ENCODE measurements at regions not wholly inside any gene's neighbourhood (a gene's known extent, or its start where the extent isn't known, plus 50 kb on each side); places are given as distances from the start of the nearest gene placed in this dataset.

GRCh38 chr10:65394502-65395297 is 1531.1 kb upstream of the LRRTM3 start:
- in situ Hi-C loops (cut with MboI; ENCODE audit: low sequenced_read_pairs, unreplicated experiment), result no loop called here
- no peak for DNase-seq (ENCODE audit: low spot score)
- TF ChIP-seq, protein P1, sequence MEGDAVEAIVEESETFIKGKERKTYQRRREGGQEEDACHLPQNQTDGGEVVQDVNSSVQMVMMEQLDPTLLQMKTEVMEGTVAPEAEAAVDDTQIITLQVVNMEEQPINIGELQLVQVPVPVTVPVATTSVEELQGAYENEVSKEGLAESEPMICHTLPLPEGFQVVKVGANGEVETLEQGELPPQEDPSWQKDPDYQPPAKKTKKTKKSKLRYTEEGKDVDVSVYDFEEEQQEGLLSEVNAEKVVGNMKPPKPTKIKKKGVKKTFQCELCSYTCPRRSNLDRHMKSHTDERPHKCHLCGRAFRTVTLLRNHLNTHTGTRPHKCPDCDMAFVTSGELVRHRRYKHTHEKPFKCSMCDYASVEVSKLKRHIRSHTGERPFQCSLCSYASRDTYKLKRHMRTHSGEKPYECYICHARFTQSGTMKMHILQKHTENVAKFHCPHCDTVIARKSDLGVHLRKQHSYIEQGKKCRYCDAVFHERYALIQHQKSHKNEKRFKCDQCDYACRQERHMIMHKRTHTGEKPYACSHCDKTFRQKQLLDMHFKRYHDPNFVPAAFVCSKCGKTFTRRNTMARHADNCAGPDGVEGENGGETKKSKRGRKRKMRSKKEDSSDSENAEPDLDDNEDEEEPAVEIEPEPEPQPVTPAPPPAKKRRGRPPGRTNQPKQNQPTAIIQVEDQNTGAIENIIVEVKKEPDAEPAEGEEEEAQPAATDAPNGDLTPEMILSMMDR (IDR thresholded peaks at IDR 0.05; ENCODE audit: borderline replicate concordance, control extremely low read depth, extremely low read depth, insufficient read depth, missing control alignments), result no peak

DNA sequence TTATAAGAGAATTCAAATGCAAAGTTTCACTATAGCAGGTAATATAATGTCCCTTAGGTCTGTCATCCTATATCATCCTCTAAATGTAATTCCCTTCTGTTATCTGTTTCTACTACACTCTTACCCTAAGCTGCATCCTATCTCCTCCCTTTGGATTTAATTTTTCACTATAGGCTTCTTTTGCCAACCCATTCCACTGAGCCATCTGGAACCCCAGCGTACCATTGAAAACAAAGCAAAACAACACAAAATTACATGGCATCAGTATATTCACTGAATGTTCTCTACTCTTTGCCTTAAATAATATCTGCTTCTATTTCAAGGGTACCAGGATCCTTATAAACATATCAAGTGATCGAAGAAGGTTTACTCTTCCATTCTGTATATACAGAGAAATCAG is 1530.2 kb upstream of the LRRTM3 start:
- no peak for DNase-seq (ENCODE audit: low spot score)
- in situ Hi-C loops (cut with MboI; ENCODE audit: low sequenced_read_pairs, unreplicated experiment), result no loop called here
- TF ChIP-seq, protein P1 (IDR thresholded peaks at IDR 0.05; ENCODE audit: borderline replicate concordance, control extremely low read depth, extremely low read depth, insufficient read depth, missing control alignments), result no peak

- in situ Hi-C loops (cut with MboI; ENCODE audit: low sequenced_read_pairs, unreplicated experiment), result no loop called here
- TF ChIP-seq, protein P1 (IDR thresholded peaks at IDR 0.05; ENCODE audit: borderline replicate concordance, control extremely low read depth, extremely low read depth, insufficient read depth, missing control alignments), result no peak
- DNase-seq (ENCODE audit: low spot score), result no peak
These were observed 1528.8 kb upstream of the LRRTM3 start for GRCh38 chr10:65396997-65397396.

GRCh38 chr10:65408401-65408800 is 1517.4 kb upstream of the LRRTM3 start:
- in situ Hi-C loops (cut with MboI; ENCODE audit: low sequenced_read_pairs, unreplicated experiment), result no loop called here
- TF ChIP-seq, protein P1 (IDR thresholded peaks at IDR 0.05; ENCODE audit: borderline replicate concordance, control extremely low read depth, extremely low read depth, insufficient read depth, missing control alignments), result no peak
- DNase-seq (ENCODE audit: low spot score), result no peak

GRCh38 chr10:65413001-65413400 is 1512.8 kb upstream of the LRRTM3 start:
- TF ChIP-seq, protein P1 (IDR thresholded peaks at IDR 0.05; ENCODE audit: borderline replicate concordance, control extremely low read depth, extremely low read depth, insufficient read depth, missing control alignments), result no peak
- in situ Hi-C loops (cut with MboI; ENCODE audit: low sequenced_read_pairs, unreplicated experiment), result no loop called here
- DNase-seq (ENCODE audit: low spot score), result no peak

GRCh38 chr10:65415318-65415717 is 1510.5 kb upstream of the LRRTM3 start:
- in situ Hi-C loops (cut with MboI; ENCODE audit: low sequenced_read_pairs, unreplicated experiment), result no loop called here
- TF ChIP-seq, protein P1 (IDR thresholded peaks at IDR 0.05; ENCODE audit: borderline replicate concordance, control extremely low read depth, extremely low read depth, insufficient read depth, missing control alignments), result no peak
- DNase-seq (ENCODE audit: low spot score), result no peak

Data from GM13976 (cell line).